ENCODE measurements at regions not wholly inside any gene's neighbourhood (a gene's known extent, or its start where the extent isn't known, plus 50 kb on each side); places are given as distances from the start of the nearest gene placed in this dataset.

DNA sequence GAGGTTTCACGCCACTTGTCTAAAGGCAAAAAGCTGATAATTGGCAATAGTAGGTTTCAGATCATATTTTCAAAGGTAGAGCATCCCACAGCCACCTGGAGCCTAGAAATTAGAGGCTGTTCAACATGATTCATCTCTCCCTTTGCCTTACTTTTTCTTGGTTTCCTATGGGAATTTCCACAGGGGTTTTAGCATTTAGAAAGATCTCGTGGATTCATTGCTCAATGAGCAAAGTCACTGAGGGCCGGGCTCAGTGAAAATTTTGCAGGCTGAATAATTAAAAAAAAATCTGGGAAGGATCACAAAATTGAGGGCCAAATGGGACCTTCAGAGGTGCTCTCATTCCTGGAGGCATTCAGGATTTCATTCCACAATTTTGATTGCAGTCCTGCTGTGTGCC is 137.1 kb downstream of the VAPA start:
- Histone ChIP-seq H3K9ac (ENCODE audit: low read depth, low read length) (no peak overlapping the region), H3K4me1 (ENCODE audit: control insufficient read depth, insufficient read depth, low read length) (peaks cover 22% of the 10 kb centered on the region), H3K4me3 (ENCODE audit: low read length) (no peak overlapping the region), H3K36me3 (ENCODE audit: insufficient read depth, low read length) (no peaks in the 10 kb centered on the region), H3K9me3 (replicated peaks; ENCODE audit: low read length) (no peaks in the 10 kb centered on the region), H3K27me3 (ENCODE audit: control insufficient read depth, insufficient read depth, low read length) (no peaks in the 10 kb centered on the region), H3K4me2 (ENCODE audit: low read length) (no peak overlapping the region)

DNA sequence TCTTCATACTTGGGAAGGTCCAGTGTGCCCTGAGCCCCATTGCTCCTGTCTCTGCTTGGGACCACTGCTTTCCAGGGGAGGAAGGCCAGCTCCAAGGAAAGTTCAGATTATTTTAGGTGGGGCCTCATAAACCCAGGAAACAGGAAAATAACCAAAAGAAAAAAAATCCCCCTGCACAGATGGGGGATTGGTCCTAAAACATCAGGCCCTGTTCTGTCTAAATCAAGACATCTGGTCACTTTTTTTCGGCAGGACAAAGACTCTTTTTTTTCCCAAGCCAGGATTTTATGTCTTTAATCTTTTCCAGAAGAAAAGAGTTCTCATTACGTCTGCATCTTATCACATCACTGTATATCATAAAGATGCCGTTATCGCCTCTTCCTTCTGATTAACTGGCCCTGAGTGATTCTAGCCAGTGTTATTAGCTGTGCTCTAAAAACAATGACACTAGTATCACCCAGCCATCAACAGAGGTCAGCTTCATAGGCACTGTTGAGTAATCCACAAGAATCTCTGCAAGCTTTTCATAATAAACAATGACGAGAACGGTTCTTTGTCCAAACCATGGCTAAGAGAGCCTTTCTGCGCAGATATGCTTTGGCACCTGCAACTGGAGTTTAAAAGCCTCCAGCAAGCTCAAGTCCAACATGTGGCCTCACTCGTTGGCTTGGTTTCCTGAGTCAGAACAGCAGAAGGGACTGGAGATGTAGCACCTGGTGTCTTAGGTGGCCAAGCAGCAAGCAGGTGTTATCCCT is 138.2 kb downstream of the VAPA start:
- Histone ChIP-seq H3K4me1 (ENCODE audit: control insufficient read depth, insufficient read depth, low read length) (peaks cover 27% of the 10 kb centered on the region), H3K9ac (ENCODE audit: low read depth, low read length) (no peak overlapping the region), H3K36me3 (ENCODE audit: insufficient read depth, low read length) (no peaks in the 10 kb centered on the region), H3K9me3 (replicated peaks; ENCODE audit: low read length) (no peaks in the 10 kb centered on the region), H3K4me3 (ENCODE audit: low read length) (no peak overlapping the region), H3K4me2 (ENCODE audit: low read length) (no peak overlapping the region), H3K27me3 (ENCODE audit: control insufficient read depth, insufficient read depth, low read length) (no peaks in the 10 kb centered on the region)

DNA sequence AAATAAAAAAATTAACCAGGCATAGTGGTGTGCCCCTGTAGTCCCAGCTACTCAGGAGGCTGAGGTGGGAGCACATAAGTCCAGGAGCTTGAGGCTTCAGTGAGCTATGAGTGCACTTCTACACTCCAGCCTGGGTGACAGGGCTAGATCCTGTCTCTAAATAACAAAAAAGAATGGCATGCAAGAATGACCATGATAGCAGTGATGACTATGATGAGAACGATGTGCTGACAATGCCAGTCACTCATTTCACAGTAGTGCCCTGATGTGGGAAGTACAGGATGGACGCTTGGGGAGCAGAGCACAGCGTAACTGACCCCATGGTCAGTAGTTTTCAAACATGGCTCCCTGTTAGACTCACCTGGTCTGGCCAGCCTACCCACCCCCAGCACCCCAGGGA is 139.1 kb downstream of the VAPA start:
- Histone ChIP-seq H3K9ac (ENCODE audit: low read depth, low read length) (no peak overlapping the region), H3K9me3 (replicated peaks; ENCODE audit: low read length) (no peaks in the 10 kb centered on the region), H3K27me3 (ENCODE audit: control insufficient read depth, insufficient read depth, low read length) (no peaks in the 10 kb centered on the region), H3K4me2 (ENCODE audit: low read length) (no peak overlapping the region), H3K36me3 (ENCODE audit: insufficient read depth, low read length) (no peaks in the 10 kb centered on the region), H3K4me3 (ENCODE audit: low read length) (no peak overlapping the region), H3K4me1 (ENCODE audit: control insufficient read depth, insufficient read depth, low read length) (peaks cover 28% of the 10 kb centered on the region)

DNA sequence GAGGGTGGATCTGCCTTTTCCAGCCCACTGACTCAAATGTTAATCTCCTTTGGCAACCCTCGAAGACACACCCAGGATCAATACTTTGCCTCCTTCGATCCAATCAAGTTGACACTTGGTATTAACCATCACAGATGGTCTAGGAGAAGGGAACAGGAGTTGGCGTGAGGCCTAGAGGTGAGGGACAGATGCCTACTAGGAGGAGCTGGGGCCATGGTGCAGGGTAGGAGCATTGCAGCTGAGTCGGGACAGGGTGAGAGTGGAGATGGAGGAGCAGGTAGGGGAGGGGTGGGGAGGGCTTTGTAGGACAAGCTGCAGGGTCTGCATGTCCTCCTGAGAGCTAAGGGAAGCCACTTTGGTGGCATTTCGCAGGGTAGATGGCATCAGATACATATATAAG is 140.0 kb downstream of the VAPA start:
- no peaks in the 10 kb centered on the region for H3K27me3 ChIP-seq (ENCODE audit: control insufficient read depth, insufficient read depth, low read length)
- no peaks in the 10 kb centered on the region for H3K36me3 ChIP-seq (ENCODE audit: insufficient read depth, low read length)
- H3K4me1 ChIP-seq (ENCODE audit: control insufficient read depth, insufficient read depth, low read length), result peaks cover 37% of the 10 kb centered on the region
- H3K9me3 ChIP-seq (replicated peaks; ENCODE audit: low read length), result no peaks in the 10 kb centered on the region
- H3K4me3 ChIP-seq (ENCODE audit: low read length), result no peak overlapping the region
- H3K9ac ChIP-seq (ENCODE audit: low read depth, low read length), result no peak overlapping the region
- H3K4me2 ChIP-seq (ENCODE audit: low read length), result no peak overlapping the region

DNA sequence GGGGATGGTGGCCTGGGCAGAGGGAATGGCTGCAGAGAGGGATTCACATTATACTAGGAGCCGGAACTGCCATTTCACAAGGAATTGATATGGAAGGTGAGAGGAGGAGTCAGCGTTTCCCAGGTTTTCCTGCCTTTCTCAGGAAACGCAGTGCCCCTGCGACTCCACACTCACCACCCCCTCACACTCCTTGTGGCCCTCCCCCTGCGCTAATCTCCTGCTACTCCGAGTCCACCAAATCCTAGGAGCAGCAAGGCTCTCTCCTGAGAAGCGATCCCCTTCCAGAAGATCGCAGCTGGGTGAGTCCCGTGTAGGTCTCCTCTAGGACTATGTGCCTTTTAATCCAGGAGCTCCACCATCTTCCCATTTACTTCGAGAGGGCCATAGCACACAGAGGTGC is 140.6 kb downstream of the VAPA start:
- no peak overlapping the region for H3K4me2 ChIP-seq (ENCODE audit: low read length)
- no peaks in the 10 kb centered on the region for H3K9me3 ChIP-seq (replicated peaks; ENCODE audit: low read length)
- peaks cover 40% of the 10 kb centered on the region for H3K4me1 ChIP-seq (ENCODE audit: control insufficient read depth, insufficient read depth, low read length)
- no peaks in the 10 kb centered on the region for H3K36me3 ChIP-seq (ENCODE audit: insufficient read depth, low read length)
- H3K27me3 ChIP-seq (ENCODE audit: control insufficient read depth, insufficient read depth, low read length), result no peaks in the 10 kb centered on the region
- no peak overlapping the region for H3K9ac ChIP-seq (ENCODE audit: low read depth, low read length)
- no peak overlapping the region for H3K4me3 ChIP-seq (ENCODE audit: low read length)

DNA sequence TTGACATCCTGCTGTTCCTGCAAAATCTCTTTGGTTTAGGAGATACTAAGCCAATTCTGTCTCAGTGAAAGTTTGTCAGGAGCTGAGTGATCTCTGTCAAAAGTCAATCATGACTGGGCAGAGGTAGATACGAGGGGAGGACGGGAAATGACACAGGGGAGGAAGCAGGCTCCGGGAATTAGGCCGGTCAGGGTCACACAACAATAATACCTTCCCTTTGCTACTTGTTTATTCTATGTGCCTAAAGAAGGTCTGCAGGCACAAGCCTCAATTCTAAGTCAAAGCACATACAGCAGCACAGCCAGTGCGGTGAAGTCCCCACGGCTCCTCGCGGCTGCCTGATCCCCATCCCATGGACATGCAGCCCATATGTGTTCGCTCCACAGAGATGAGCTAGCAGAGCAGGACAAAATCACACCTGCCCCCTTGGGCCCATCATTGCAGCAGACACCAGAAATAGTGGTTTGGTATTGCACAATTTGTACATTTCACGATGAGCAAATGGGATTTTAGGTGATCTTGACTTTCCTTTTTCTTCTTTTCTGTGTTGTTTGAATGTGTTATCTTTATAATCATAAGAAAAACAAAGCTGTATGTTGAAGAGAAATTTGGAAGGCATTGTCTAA is 141.4 kb downstream of the VAPA start:
- Histone ChIP-seq H3K4me1 (ENCODE audit: control insufficient read depth, insufficient read depth, low read length) (peaks cover 40% of the 10 kb centered on the region), H3K4me2 (ENCODE audit: low read length) (no peak overlapping the region), H3K9ac (ENCODE audit: low read depth, low read length) (no peak overlapping the region), H3K4me3 (ENCODE audit: low read length) (no peak overlapping the region), H3K9me3 (replicated peaks; ENCODE audit: low read length) (no peaks in the 10 kb centered on the region), H3K36me3 (ENCODE audit: insufficient read depth, low read length) (no peaks in the 10 kb centered on the region), H3K27me3 (ENCODE audit: control insufficient read depth, insufficient read depth, low read length) (no peaks in the 10 kb centered on the region)

DNA sequence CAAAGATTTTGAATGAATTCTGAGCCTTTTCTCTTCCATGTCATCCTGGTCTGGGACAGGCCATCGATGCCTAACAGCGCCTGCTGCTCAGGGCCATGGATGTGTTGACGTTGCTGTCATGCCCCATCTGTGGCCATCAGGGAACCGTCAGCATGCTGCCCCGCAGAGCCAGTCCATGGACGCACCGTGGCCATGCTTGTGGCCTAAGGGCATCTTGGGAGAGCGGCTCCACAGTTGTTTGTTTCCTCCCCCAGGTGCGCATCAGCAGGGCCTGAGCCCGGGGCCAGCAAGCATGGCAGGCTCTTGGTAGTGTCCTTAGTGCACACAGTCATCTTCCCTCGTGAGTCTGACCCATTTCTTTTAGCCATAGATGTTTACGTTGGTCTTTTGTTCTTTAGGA is 142.7 kb downstream of the VAPA start:
- Histone ChIP-seq H3K4me2 (ENCODE audit: low read length) (no peak overlapping the region), H3K4me1 (ENCODE audit: control insufficient read depth, insufficient read depth, low read length) (peaks cover 40% of the 10 kb centered on the region), H3K4me3 (ENCODE audit: low read length) (no peak overlapping the region), H3K9me3 (replicated peaks; ENCODE audit: low read length) (no peaks in the 10 kb centered on the region), H3K36me3 (ENCODE audit: insufficient read depth, low read length) (no peaks in the 10 kb centered on the region), H3K27me3 (ENCODE audit: control insufficient read depth, insufficient read depth, low read length) (no peaks in the 10 kb centered on the region), H3K9ac (ENCODE audit: low read depth, low read length) (no peak overlapping the region)

DNA sequence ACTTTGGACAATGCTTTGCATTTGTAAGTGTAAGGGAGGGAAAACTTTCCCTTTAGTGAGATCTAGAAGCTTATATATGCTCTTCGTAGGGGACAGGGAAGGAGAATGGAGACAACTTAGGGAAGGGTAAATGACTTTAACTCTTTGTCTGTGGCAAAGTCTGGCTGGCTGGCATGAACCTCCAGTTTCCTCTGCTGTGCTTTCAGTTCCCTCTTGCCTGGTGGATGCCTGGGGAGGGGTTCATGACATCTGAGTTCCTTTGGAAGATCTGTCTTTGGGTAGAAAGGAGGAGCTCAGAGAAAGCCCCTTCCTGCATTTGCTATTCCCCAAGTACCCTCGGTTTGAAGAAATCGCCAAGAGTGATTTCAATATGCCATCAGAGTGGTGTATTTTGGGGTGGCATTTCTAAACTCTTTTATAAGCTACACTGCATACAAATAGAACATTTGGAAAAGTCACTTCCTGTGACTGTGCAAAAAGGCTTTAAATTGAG is 143.6 kb downstream of the VAPA start:
- no peaks in the 10 kb centered on the region for H3K36me3 ChIP-seq (ENCODE audit: insufficient read depth, low read length)
- no peaks in the 10 kb centered on the region for H3K27me3 ChIP-seq (ENCODE audit: control insufficient read depth, insufficient read depth, low read length)
- no peaks in the 10 kb centered on the region for H3K9me3 ChIP-seq (replicated peaks; ENCODE audit: low read length)
- H3K4me3 ChIP-seq (ENCODE audit: low read length), result peak overlapping the region; percentile 39
- peak overlapping the region; percentile 56 for H3K4me2 ChIP-seq (ENCODE audit: low read length)
- H3K4me1 ChIP-seq (ENCODE audit: control insufficient read depth, insufficient read depth, low read length), result peaks cover 32% of the 10 kb centered on the region
- H3K9ac ChIP-seq (ENCODE audit: low read depth, low read length), result peak overlapping the region; percentile 76

DNA sequence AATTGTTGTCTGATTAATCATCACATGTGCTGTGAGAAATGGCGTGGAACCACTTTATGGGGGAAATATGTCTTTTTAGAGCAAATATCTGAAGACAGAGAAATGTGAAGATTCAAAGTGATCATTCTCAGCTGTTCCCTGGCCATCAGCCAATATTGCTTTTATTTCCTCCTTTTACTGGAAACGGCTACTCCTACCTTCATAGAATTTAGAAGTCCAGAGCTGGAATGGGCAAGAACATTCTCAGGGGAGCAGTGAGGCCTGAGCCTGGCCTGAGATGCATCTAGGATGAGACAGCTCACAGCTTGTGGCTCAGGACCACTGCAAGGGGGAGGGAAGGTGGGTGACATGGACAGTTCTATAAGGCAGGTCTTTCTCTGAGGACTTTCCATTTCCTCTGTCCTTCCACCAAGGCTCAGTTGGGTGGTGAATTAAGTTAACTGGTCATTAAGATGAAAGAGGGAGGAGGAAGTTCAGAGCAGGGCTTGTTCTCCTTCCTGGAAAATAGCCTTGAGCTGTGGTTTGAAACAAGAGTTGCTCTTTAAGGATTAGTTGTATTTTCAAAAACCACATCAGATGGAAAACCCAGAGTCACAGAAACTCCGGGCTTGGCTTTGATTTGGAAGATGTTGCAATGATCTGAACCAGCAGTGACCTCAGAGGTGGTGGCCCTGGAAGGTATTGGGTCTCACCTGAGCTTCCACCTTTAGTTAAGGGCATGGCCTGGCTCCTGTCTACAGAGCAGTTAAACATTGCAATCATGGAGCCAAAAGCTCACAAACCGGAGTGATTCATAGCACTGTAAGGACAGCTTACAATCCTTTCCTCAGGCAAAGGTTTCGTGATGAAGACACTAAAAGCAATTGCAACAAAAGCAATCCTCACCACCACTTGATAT is 144.3 kb downstream of the VAPA start:
- Histone ChIP-seq H3K36me3 (ENCODE audit: insufficient read depth, low read length) (no peaks in the 10 kb centered on the region), H3K9me3 (replicated peaks; ENCODE audit: low read length) (no peaks in the 10 kb centered on the region), H3K27me3 (ENCODE audit: control insufficient read depth, insufficient read depth, low read length) (no peaks in the 10 kb centered on the region), H3K4me2 (ENCODE audit: low read length) (peak overlapping the region; percentile 31), H3K9ac (ENCODE audit: low read depth, low read length) (peak overlapping the region; percentile 55), H3K4me3 (ENCODE audit: low read length) (no peak overlapping the region), H3K4me1 (ENCODE audit: control insufficient read depth, insufficient read depth, low read length) (peaks cover 28% of the 10 kb centered on the region)

DNA sequence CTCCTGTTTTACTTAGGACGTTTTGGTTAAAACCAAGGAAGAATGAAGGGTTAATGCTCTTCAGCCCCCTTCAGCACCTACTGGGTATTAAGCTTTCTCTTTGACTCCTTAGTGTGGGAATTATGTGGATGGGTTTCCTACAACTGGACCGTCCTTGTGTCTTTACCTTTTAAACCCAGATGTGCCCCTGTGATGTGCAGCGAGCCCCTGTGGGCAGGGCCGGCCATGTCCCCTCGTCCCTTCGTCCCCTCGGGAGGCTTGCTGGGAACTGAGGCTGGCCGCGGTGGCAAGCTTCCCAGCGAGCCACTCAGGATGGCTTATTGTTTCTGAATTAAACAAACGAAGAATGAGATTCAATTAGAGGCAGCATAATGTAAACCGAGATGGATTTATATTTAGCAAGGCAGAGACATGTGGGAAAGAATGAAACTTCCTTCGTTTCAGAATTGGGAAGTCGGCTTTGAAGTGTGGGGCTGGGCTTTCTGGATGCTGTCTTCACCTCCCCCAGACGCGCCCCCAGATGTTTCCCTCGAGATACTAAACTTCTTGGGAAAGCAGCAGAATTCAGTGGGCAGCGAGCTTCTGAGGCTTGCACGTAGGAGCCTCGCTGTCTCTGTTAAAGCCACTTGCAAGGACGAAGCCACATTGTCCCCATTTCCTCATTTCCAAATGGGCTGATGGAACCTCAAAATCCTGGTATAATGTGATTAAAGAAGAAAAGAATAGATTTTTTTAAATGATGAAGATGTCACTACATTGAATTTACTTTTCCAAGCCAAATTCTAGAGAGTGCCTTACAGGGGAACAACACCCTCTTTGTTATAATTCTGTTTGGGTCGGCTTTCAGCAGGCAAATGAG is 146.0 kb downstream of the VAPA start:
- Histone ChIP-seq H3K36me3 (ENCODE audit: insufficient read depth, low read length) (no peaks in the 10 kb centered on the region), H3K27me3 (ENCODE audit: control insufficient read depth, insufficient read depth, low read length) (no peaks in the 10 kb centered on the region), H3K9me3 (replicated peaks; ENCODE audit: low read length) (no peaks in the 10 kb centered on the region), H3K4me1 (ENCODE audit: control insufficient read depth, insufficient read depth, low read length) (peaks cover 28% of the 10 kb centered on the region), H3K4me2 (ENCODE audit: low read length) (no peak overlapping the region), H3K4me3 (ENCODE audit: low read length) (no peak overlapping the region), H3K9ac (ENCODE audit: low read depth, low read length) (no peak overlapping the region)

DNA sequence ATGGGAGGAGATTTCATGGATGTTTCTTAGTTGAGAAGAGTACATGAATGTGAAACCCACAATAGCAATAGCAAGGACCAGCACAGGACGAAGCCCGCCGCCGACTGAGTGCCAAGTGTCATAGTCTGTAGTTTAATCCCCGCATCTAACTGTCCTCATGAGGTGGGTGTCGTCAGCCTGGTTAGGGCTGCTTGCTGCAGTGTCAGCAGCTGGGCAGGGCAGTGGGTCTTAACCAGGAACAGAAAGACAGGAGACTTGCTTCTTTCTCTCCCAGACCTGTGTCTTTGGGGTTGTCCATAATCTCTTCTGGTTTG is 146.6 kb downstream of the VAPA start:
- Histone ChIP-seq H3K9me3 (replicated peaks; ENCODE audit: low read length) (no peaks in the 10 kb centered on the region), H3K36me3 (ENCODE audit: insufficient read depth, low read length) (no peaks in the 10 kb centered on the region), H3K27me3 (ENCODE audit: control insufficient read depth, insufficient read depth, low read length) (no peaks in the 10 kb centered on the region), H3K4me1 (ENCODE audit: control insufficient read depth, insufficient read depth, low read length) (peaks cover 28% of the 10 kb centered on the region), H3K4me2 (ENCODE audit: low read length) (no peak overlapping the region), H3K4me3 (ENCODE audit: low read length) (no peak overlapping the region), H3K9ac (ENCODE audit: low read depth, low read length) (no peak overlapping the region)
